Stomach (tissue), 4 donors: ENCODE measurements at regions not wholly inside any gene's neighbourhood (a gene's known extent, or its start where the extent isn't known, plus 50 kb on each side); places are given as distances from the start of the nearest gene placed in this dataset.

ENCODE experiments used
- CTCF ChIP-seq, 7 experiments: fragments of 450-650 bp in 4 of 7; fragments of 200-600 bp in 3 of 7; sonication (generic) in 3 of 7; IDR thresholded peaks; one replicate each; pipeline ENCODE4 v1.5.1; 2016 to 2019; ENCODE audit warnings: antibody characterized with exemption in 7 of 7, control low read depth in 2 of 7, mild to moderate bottlenecking in 1 of 7
- EP300 ChIP-seq: sonication (generic); formaldehyde crosslinking; IDR thresholded peaks from one replicate; pipeline ENCODE4 v1.6.1; 2017; ENCODE audit warnings: antibody characterized with exemption
- POLR2A ChIP-seq, 4 donors: fragments of 450-650 bp; IDR thresholded peaks; one replicate each; pipeline ENCODE4 v1.6.1; 2016; ENCODE audit warnings: antibody characterized with exemption in 4 of 4, control low read depth in 2 of 4, mild to moderate bottlenecking in 1 of 4, moderate library complexity in 1 of 4
- POLR2AphosphoS5 ChIP-seq, 3 donors: sonication (generic); formaldehyde crosslinking; IDR thresholded peaks; one replicate each; pipeline ENCODE4 v1.6.1; 2016; ENCODE audit warnings: antibody characterized with exemption in 3 of 3

DNA sequence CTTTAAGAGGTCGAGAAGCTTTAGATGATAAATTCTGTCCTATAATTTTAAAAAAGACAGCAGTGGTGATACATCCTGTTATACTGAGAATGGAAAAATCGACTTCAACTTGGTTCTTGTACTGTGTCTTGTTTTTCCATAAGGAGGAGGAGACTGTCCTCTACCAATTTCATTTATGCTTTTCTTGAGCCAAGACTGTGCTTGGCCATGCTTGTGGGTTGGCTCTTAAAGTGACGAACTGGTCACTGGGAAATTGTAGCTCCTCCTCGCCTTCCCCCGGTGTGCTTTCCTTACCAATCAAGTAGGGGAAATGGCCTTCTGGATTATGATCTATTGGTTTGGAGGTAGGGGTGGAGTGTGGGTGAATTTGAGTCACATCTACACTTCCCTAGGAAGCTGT lies 67.1 kb upstream of the HSPB3 start:
- no peak for TF ChIP-seq POLR2A (IDR thresholded peaks at IDR 0.05)
- no peak for TF ChIP-seq CTCF (IDR thresholded peaks at IDR 0.05)
- TF ChIP-seq POLR2AphosphoS5 (IDR thresholded peaks at IDR 0.05) = no peak
- TF ChIP-seq EP300 = no peak
